Ovary (tissue), 3 donors: ENCODE measurements at regions not wholly inside any gene's neighbourhood (a gene's known extent, or its start where the extent isn't known, plus 50 kb on each side); places are given as distances from the start of the nearest gene placed in this dataset.
"Not testable (repeated sequence)": the region's sequence is repeated elsewhere in the genome, so short reads cannot be mapped to it uniquely, and the experiment has no call there.

Experiments
- EP300 ChIP-seq: sonication (generic); formaldehyde crosslinking; IDR thresholded peaks from one replicate; pipeline ENCODE4 v1.6.1; 2017; ENCODE audit warnings: antibody characterized with exemption
- POLR2A ChIP-seq: fragments of 450-650 bp; IDR thresholded peaks from one replicate; pipeline ENCODE4 v1.6.1; 2017; ENCODE audit warnings: antibody characterized with exemption, mild to moderate bottlenecking, moderate library complexity
- TF ChIP-seq, protein P1 (sequence below), 3 donors: fragments of 450-650 bp in 2 of 3; fragments of 200-600 bp in 1 of 3; IDR thresholded peaks; one replicate each; pipeline versions ENCODE4 v1.5.1 to v1.8.0; 2016 to 2022; ENCODE audit warnings: antibody characterized with exemption in 3 of 3, mild to moderate bottlenecking in 1 of 3
- donor health status: DM: no; HTN: no; CAD: no.

GRCh38 chr6:57946769-57947091, 629.3 kb downstream of the PRIM2 start:
- TF ChIP-seq POLR2A, EP300: not testable (repeated sequence)
- TF ChIP-seq, protein P1, sequence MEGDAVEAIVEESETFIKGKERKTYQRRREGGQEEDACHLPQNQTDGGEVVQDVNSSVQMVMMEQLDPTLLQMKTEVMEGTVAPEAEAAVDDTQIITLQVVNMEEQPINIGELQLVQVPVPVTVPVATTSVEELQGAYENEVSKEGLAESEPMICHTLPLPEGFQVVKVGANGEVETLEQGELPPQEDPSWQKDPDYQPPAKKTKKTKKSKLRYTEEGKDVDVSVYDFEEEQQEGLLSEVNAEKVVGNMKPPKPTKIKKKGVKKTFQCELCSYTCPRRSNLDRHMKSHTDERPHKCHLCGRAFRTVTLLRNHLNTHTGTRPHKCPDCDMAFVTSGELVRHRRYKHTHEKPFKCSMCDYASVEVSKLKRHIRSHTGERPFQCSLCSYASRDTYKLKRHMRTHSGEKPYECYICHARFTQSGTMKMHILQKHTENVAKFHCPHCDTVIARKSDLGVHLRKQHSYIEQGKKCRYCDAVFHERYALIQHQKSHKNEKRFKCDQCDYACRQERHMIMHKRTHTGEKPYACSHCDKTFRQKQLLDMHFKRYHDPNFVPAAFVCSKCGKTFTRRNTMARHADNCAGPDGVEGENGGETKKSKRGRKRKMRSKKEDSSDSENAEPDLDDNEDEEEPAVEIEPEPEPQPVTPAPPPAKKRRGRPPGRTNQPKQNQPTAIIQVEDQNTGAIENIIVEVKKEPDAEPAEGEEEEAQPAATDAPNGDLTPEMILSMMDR (IDR thresholded peaks at IDR 0.05): not testable (repeated sequence)
